Liver (tissue), 8 donors: ENCODE measurements at regions not wholly inside any gene's neighbourhood (a gene's known extent, or its start where the extent isn't known, plus 50 kb on each side); places are given as distances from the start of the nearest gene placed in this dataset.

Experiments
- DNase-seq: peaks from one replicate; pipeline ENCODE4 v3.0.0-alpha.2; 2017; ENCODE audit warnings: low spot score
- H3K27ac ChIP-seq, 2 donors: one replicate each; pipeline ENCODE4 v1.7.0; 2013; ENCODE audit warnings: inconsistent platforms in 2 of 2, low read length in 2 of 2, control low read depth in 1 of 2, low read depth in 1 of 2, mild to moderate bottlenecking in 1 of 2
- H3K27me3 ChIP-seq, 4 donors: one replicate each; pipeline versions ENCODE4 v1.6.1 to v1.7.0; 2013; ENCODE audit warnings: low read length in 3 of 4, inconsistent platforms in 1 of 4, mild to moderate bottlenecking in 1 of 4, moderate library complexity in 1 of 4; ENCODE audit not compliant: control insufficient read depth in 4 of 4, insufficient read depth in 4 of 4
- H3K36me3 ChIP-seq, 4 donors: one replicate each; pipeline versions ENCODE4 v1.6.1 to v1.7.0; 2013; ENCODE audit warnings: low read length in 3 of 4, mild to moderate bottlenecking in 3 of 4, low read depth in 1 of 4, moderate library complexity in 1 of 4; ENCODE audit not compliant: control insufficient read depth in 4 of 4, insufficient read depth in 3 of 4
- H3K4me1 ChIP-seq, 4 donors: one replicate each; pipeline versions ENCODE4 v1.6.1 to v1.7.0; 2013; ENCODE audit warnings: low read length in 3 of 4, mild to moderate bottlenecking in 3 of 4, moderate library complexity in 1 of 4; ENCODE audit not compliant: control insufficient read depth in 4 of 4, insufficient read depth in 4 of 4
- H3K4me3 ChIP-seq, 3 donors: one replicate each; pipeline versions ENCODE4 v1.6.1 to v1.7.0; 2013; ENCODE audit warnings: low read length in 3 of 3, control low read depth in 1 of 3, low read depth in 1 of 3, mild to moderate bottlenecking in 1 of 3
- H3K9ac ChIP-seq, 2 donors: one replicate each; pipeline ENCODE4 v1.7.0; 2013; ENCODE audit warnings: low read length in 2 of 2, mild to moderate bottlenecking in 2 of 2, moderate library complexity in 2 of 2, control low read depth in 1 of 2, low read depth in 1 of 2
- H3K9me3 ChIP-seq, 4 donors: one replicate each; pipeline versions ENCODE4 v1.6.1 to v1.7.0; 2013; ENCODE audit warnings: low read length in 3 of 4; ENCODE audit not compliant: control insufficient read depth in 4 of 4
- EGR1 ChIP-seq, 2 donors: IDR thresholded peaks; 2 replicates each; pipeline ENCODE4 v1.6.1; 2016 to 2018; ENCODE audit warnings: antibody characterized with exemption in 2 of 2, low read depth in 2 of 2
- FOXA2 ChIP-seq: IDR thresholded peaks from 2 replicates; pipeline ENCODE4 v1.6.1; 2016; ENCODE audit warnings: antibody characterized with exemption
- GABPA ChIP-seq, 2 donors: IDR thresholded peaks in 1 of 2; conservative IDR thresholded peaks in 1 of 2; 2 replicates each; pipeline ENCODE4 v1.6.1; 2016; ENCODE audit warnings: antibody characterized with exemption in 2 of 2, mild to moderate bottlenecking in 1 of 2, moderate library complexity in 1 of 2
- HNF4A ChIP-seq, 2 donors: conservative IDR thresholded peaks; 2 replicates each; pipeline ENCODE4 v1.6.1; 2016; ENCODE audit warnings: antibody characterized with exemption in 2 of 2, mild to moderate bottlenecking in 2 of 2
- HNF4G ChIP-seq: IDR thresholded peaks from 2 replicates; pipeline ENCODE4 v1.6.1; 2016; ENCODE audit warnings: antibody characterized with exemption
- NR2F2 ChIP-seq: IDR thresholded peaks from 2 replicates; pipeline ENCODE4 v1.6.1; 2016; ENCODE audit warnings: antibody characterized with exemption
- RXRA ChIP-seq, 2 donors: IDR thresholded peaks; 2 replicates each; pipeline ENCODE4 v1.6.1; 2017 to 2018; ENCODE audit warnings: antibody characterized with exemption in 2 of 2, mild to moderate bottlenecking in 1 of 2
- SP1 ChIP-seq: IDR thresholded peaks from 2 replicates; pipeline ENCODE4 v1.6.1; 2018; ENCODE audit warnings: antibody characterized with exemption, mild to moderate bottlenecking
- YY1 ChIP-seq: IDR thresholded peaks from 2 replicates; pipeline ENCODE4 v1.6.1; 2016; ENCODE audit warnings: antibody characterized with exemption, mild to moderate bottlenecking
- WGBS: extraction: QIAGEN DNeasy Blood & Tissue Kit; methylation state at CpG from one replicate; pipeline ENCODE4 v1.1.7; 2013; 5-methylcytosine and 5-hydroxymethylcytosine counted together
- TF ChIP-seq, protein P1 (sequence below): IDR thresholded peaks from 2 replicates; pipeline ENCODE4 v1.6.1; 2016; ENCODE audit warnings: antibody characterized with exemption
- TF ChIP-seq, protein P2 (sequence below): IDR thresholded peaks from 2 replicates; pipeline ENCODE4 v1.6.1; 2016; ENCODE audit warnings: antibody characterized with exemption
- TF ChIP-seq, protein P3 (sequence below): fragments of 150-350 bp; IDR thresholded peaks from 2 replicates; pipeline ENCODE4 v1.5.1; 2017; ENCODE audit warnings: improper control_type of control experiment, low read depth, low read length; ENCODE audit not compliant: missing input control
- TF ChIP-seq, protein P4 (sequence below): IDR thresholded peaks from 2 replicates; pipeline ENCODE4 v1.6.1; 2016; ENCODE audit warnings: antibody characterized with exemption
- donor health status: healthy.
- donor health status: healthy.
- donor health status: healthy.
- donor health status: healthy.
- donor health status: healthy.

DNA sequence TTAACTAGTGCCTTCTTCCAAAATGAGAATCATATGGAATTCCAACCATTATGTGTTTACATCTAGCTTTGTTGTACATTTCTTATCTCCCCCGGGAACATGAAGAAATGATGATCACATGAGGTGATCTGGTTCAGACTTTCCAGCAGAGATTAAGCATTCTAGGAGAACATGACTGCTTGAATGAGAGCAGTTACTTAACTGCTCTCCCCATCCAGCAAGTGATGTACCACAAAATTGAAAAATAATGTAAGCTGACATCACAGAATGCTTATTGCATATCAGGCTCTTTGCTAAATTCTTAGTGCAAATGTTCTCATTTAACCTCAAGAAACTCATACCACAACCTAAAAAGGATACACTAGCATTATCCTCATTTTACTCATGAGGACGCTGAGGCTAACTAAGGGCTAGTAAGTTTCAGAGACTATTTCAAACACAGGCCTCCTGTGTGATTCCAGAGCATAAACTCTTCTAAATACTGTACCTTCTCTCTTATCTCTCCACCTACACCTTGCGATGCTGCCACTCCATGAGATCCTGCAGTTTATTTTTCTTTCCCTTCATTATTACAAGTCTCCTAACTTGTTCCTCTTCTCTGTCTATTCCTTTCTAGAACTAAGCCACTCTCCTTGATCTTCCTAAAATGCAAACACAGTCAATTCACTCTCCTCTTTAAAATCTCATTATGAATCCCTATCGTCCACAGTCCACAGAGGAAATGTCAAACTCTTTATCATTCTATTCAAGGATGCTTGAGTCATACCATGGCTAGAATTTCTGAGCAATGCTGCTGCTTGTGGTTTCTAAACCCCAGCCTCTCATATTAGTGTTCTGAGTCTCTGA, 1224.8 kb upstream of the ZEB2 start:
- WGBS: 80% methylated on average over 4 of the region's 4 CpGs
- Histone ChIP-seq H3K27me3 (no peaks in the 10 kb centered on the region), H3K9ac (no peak overlapping the region), H3K4me3 (no peak overlapping the region), H3K9me3 (no peaks in the 10 kb centered on the region), H3K27ac (no peak overlapping the region), H3K4me1 (no peaks in the 10 kb centered on the region), H3K36me3 (no peaks in the 10 kb centered on the region)
- no peak for DNase-seq
- no peak for TF ChIP-seq HNF4A (conservative IDR thresholded peaks at IDR 0.05)
- no peak for TF ChIP-seq FOXA2
- TF ChIP-seq, protein P1, sequence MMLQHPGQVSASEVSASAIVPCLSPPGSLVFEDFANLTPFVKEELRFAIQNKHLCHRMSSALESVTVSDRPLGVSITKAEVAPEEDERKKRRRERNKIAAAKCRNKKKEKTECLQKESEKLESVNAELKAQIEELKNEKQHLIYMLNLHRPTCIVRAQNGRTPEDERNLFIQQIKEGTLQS: no peak
- TF ChIP-seq NR2F2: no peak

DNA sequence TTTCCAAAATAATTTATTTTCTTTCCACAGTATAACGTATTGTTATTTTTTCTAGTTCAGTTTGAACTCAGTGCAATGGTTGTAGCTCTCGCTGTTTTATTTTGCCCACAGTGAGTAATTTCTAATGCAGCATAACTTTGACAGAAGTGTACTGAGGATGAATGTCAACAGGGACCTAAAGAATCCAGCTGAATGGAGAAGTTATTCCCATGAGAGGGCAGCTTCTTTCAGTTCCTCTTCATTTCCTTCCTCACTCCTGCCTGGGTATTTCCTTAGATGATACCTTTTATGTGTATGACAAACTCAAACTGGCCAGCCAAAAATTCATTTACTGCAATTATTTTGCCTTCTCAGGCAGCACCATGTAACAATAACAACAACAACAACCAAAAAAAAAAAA, 1223.1 kb upstream of the ZEB2 start:
- 91% methylated on average over 2 of the region's 2 CpGs for WGBS
- Histone ChIP-seq H3K27me3 (no peaks in the 10 kb centered on the region), H3K4me1 (no peaks in the 10 kb centered on the region), H3K27ac (no peak overlapping the region), H3K9ac (no peak overlapping the region), H3K9me3 (no peaks in the 10 kb centered on the region), H3K36me3 (no peaks in the 10 kb centered on the region), H3K4me3 (no peak overlapping the region)
- no peak for DNase-seq
- TF ChIP-seq NR2F2 (no peak), RXRA (IDR thresholded peaks at IDR 0.05) (no peak), FOXA2 (no peak), SP1 (no peak), YY1 (no peak), EGR1 (IDR thresholded peaks at IDR 0.05; ENCODE audit: low read depth in 2 of 2) (no peak), GABPA (IDR thresholded peaks at IDR 0.05 in 1 of 2, conservative IDR thresholded peaks at IDR 0.05 in 1 of 2) (no peak), HNF4G (no peak)
- TF ChIP-seq, protein P1: no peak
- TF ChIP-seq, protein P2, sequence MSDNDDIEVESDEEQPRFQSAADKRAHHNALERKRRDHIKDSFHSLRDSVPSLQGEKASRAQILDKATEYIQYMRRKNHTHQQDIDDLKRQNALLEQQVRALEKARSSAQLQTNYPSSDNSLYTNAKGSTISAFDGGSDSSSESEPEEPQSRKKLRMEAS: no peak
- TF ChIP-seq, protein P3, sequence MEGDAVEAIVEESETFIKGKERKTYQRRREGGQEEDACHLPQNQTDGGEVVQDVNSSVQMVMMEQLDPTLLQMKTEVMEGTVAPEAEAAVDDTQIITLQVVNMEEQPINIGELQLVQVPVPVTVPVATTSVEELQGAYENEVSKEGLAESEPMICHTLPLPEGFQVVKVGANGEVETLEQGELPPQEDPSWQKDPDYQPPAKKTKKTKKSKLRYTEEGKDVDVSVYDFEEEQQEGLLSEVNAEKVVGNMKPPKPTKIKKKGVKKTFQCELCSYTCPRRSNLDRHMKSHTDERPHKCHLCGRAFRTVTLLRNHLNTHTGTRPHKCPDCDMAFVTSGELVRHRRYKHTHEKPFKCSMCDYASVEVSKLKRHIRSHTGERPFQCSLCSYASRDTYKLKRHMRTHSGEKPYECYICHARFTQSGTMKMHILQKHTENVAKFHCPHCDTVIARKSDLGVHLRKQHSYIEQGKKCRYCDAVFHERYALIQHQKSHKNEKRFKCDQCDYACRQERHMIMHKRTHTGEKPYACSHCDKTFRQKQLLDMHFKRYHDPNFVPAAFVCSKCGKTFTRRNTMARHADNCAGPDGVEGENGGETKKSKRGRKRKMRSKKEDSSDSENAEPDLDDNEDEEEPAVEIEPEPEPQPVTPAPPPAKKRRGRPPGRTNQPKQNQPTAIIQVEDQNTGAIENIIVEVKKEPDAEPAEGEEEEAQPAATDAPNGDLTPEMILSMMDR: no peak
- TF ChIP-seq, protein P4, sequence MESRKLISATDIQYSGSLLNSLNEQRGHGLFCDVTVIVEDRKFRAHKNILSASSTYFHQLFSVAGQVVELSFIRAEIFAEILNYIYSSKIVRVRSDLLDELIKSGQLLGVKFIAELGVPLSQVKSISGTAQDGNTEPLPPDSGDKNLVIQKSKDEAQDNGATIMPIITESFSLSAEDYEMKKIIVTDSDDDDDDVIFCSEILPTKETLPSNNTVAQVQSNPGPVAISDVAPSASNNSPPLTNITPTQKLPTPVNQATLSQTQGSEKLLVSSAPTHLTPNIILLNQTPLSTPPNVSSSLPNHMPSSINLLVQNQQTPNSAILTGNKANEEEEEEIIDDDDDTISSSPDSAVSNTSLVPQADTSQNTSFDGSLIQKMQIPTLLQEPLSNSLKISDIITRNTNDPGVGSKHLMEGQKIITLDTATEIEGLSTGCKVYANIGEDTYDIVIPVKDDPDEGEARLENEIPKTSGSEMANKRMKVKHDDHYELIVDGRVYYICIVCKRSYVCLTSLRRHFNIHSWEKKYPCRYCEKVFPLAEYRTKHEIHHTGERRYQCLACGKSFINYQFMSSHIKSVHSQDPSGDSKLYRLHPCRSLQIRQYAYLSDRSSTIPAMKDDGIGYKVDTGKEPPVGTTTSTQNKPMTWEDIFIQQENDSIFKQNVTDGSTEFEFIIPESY: no peak
